HL-60 (cell line): ENCODE measurements at regions not wholly inside any gene's neighbourhood (a gene's known extent, or its start where the extent isn't known, plus 50 kb on each side); places are given as distances from the start of the nearest gene placed in this dataset.

Experiments used
- CTCF ChIP-seq: IDR thresholded peaks from one replicate; pipeline ENCODE4 v1.5.1; 2011; ENCODE audit warnings: low read length, control low read depth, inconsistent platforms; ENCODE audit not compliant: insufficient read depth
- POLR2AphosphoS5 ChIP-seq: IDR thresholded peaks from 2 replicates; pipeline ENCODE4 v1.6.1; 2012; ENCODE audit warnings: low read depth
- REST ChIP-seq: IDR thresholded peaks from 2 replicates; pipeline ENCODE4 v1.6.1; 2012; ENCODE audit warnings: low read depth; ENCODE audit not compliant: insufficient replicate concordance

GRCh38 chr2:191759680-191760079 lies 81.7 kb downstream of the NABP1 start:
- TF ChIP-seq CTCF = no peak
- TF ChIP-seq POLR2AphosphoS5 = no peak
- TF ChIP-seq REST = no peak
